Ishikawa (cell line): ENCODE measurements at regions not wholly inside any gene's neighbourhood (a gene's known extent, or its start where the extent isn't known, plus 50 kb on each side); places are given as distances from the start of the nearest gene placed in this dataset.

Experiments used
- CEBPB ChIP-seq: IDR thresholded peaks from 2 replicates; pipeline ENCODE4 v1.6.1; 2012
- CREB1 ChIP-seq: IDR thresholded peaks from 2 replicates; pipeline ENCODE4 v1.6.1; 2012; ENCODE audit warnings: low read depth
- EGR1 ChIP-seq: IDR thresholded peaks from 2 replicates; pipeline ENCODE4 v1.6.1; 2012
- EP300 ChIP-seq: IDR thresholded peaks from 2 replicates; pipeline ENCODE4 v1.6.1; 2012; ENCODE audit warnings: borderline replicate concordance
- FOXM1 ChIP-seq: IDR thresholded peaks from 2 replicates; pipeline ENCODE4 v1.6.1; 2012; ENCODE audit warnings: low read depth, borderline replicate concordance
- MAX ChIP-seq: IDR thresholded peaks from 2 replicates; pipeline ENCODE4 v1.6.1; 2012
- NFIC ChIP-seq: IDR thresholded peaks from 2 replicates; pipeline ENCODE4 v1.6.1; 2012
- RAD21 ChIP-seq: IDR thresholded peaks from 2 replicates; pipeline ENCODE4 v1.6.1; 2012; ENCODE audit warnings: low read depth
- REST ChIP-seq: IDR thresholded peaks from 2 replicates; pipeline ENCODE4 v1.6.1; 2012; ENCODE audit warnings: low read depth, mild to moderate bottlenecking
- TAF1 ChIP-seq: IDR thresholded peaks from 2 replicates; pipeline ENCODE4 v1.6.1; 2012; ENCODE audit warnings: low read depth, mild to moderate bottlenecking
- TCF12 ChIP-seq: IDR thresholded peaks from 2 replicates; pipeline ENCODE4 v1.6.1; 2012; ENCODE audit warnings: low read depth
- TEAD4 ChIP-seq: IDR thresholded peaks from 2 replicates; pipeline ENCODE4 v1.6.1; 2012
- YY1 ChIP-seq: IDR thresholded peaks from 2 replicates; pipeline ENCODE4 v1.6.1; 2012; ENCODE audit warnings: low read depth
- ZBTB7A ChIP-seq: IDR thresholded peaks from 2 replicates; pipeline ENCODE4 v1.6.1; 2012; ENCODE audit warnings: low read depth
- TF ChIP-seq, protein P1 (sequence below): IDR thresholded peaks from 2 replicates; pipeline ENCODE4 v1.6.1; 2012

GRCh38 chr5:39541920-39542319 is 117.1 kb upstream of the DAB2 start:
- TF ChIP-seq RAD21 (no peak), NFIC (no peak), CREB1 (no peak)

DNA sequence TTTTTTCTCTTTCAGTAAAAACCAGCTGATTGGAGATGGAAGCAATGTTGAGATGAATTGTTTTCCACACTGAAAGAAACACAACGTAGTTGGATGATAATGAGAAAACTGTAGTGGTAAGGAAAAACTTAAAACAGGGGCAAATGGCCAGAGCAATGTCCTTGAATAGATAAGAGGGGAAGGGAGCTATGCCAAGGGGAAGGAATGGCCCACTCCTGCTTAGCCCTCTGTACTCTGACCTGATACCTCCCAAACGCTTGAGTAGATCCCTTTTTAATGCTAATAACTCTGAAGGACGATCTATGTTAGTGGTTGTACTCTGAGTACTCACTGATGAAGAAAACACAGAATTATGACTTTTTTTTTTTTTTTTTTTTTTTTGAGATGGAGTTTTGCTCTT is 114.7 kb upstream of the DAB2 start:
- TF ChIP-seq RAD21 (no peak), TAF1 (no peak), TEAD4 (no peak), CREB1 (no peak), TCF12 (no peak), CEBPB (no peak), ZBTB7A (no peak), MAX (no peak), EP300 (no peak), EGR1 (no peak), NFIC (no peak), FOXM1 (no peak)
- TF ChIP-seq, protein P1, sequence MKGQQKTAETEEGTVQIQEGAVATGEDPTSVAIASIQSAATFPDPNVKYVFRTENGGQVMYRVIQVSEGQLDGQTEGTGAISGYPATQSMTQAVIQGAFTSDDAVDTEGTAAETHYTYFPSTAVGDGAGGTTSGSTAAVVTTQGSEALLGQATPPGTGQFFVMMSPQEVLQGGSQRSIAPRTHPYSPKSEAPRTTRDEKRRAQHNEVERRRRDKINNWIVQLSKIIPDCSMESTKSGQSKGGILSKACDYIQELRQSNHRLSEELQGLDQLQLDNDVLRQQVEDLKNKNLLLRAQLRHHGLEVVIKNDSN, result no peak

- TF ChIP-seq TAF1, result no peak
- TF ChIP-seq CEBPB, result no peak
- TF ChIP-seq EGR1, result no peak
- no peak for TF ChIP-seq RAD21
- no peak for TF ChIP-seq ZBTB7A
- TF ChIP-seq EP300, result no peak
- no peak for TF ChIP-seq YY1
- TF ChIP-seq TEAD4, result no peak
Measured at GRCh38 chr5:39534690-39535089, 109.9 kb upstream of the DAB2 start.

DNA sequence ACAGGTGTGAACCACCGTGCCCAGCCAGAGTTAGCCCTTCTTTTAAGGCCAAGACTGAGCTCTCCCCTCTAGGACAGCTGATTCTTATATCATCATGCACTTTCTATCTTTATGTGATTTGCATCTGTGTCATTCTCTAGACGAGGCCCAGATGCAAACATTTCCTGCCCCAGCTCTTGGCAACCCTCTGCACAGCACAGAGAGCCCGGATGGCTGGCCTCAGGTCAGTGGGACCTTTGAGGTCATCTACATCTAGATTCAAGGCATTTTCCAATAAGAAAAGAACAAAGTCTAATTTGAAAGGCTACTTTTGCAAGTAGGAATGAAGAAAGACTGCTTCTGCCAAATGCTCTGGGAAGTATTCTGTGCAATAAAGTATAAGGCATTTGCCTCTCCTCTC is 109.0 kb upstream of the DAB2 start:
- no peak for TF ChIP-seq ZBTB7A
- TF ChIP-seq, protein P1, result no peak
- TF ChIP-seq REST, result no peak

DNA sequence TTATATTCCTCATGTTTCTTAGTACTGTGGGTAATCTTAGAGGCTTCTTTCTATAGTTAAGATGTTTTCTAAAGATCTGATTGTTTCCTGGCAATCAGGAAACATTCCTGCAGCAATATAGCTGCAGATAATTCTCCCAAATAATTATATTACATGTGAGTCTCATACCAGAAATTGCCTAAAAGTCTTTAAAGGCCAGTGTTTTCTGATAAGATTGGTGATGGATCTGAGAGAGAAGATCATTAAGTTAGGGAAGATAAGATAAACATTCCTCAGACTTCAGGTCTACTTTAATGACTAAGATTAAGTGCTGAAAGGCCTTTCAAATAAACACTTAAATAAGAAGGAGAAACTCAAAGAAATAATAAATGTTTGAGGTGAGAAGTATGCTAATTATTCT is 107.7 kb upstream of the DAB2 start:
- TF ChIP-seq FOXM1 (no peak), CEBPB (no peak), REST (no peak), YY1 (no peak), EP300 (no peak), RAD21 (no peak), MAX (no peak), ZBTB7A (no peak)

- TF ChIP-seq RAD21 (no peak), CREB1 (no peak), FOXM1 (no peak), EGR1 (no peak), YY1 (no peak), TAF1 (no peak), MAX (no peak)
Measured at GRCh38 chr5:39531306-39531705, 106.5 kb upstream of the DAB2 start.

DNA sequence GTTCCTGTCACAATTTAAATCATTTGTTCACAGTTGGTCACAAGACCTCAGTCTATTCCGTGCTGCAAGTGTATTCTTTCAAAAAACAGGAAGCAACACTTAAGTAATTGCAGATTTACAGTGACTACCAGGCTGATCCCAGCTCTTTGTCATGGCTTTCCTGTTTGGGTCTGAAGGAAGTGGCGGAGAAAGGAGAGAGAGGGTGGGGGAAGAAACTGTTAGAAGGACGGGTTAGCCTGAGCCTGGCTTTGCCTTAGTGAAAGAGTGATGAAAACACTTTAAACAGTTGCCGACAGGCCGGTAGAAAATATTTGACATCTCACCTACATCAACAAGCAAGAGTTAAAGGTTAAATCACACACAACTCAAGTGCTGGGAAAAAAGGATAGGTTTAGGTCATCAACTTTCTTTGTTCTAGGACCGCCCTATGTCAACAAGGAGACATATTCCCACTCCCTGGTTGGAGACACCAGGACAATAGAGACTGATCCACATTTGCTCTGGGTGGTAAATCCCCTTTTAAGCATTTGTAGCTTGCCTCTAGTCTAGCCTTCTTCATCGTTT is 102.2 kb upstream of the DAB2 start:
- no peak for TF ChIP-seq FOXM1
- no peak for TF ChIP-seq EP300
- TF ChIP-seq RAD21, result no peak
- TF ChIP-seq, protein P1, result no peak
